Stromal cell of bone marrow (primary cell): ENCODE measurements at regions not wholly inside any gene's neighbourhood (a gene's known extent, or its start where the extent isn't known, plus 50 kb on each side); places are given as distances from the start of the nearest gene placed in this dataset.

Experiments used
- DNase-seq: peaks from one replicate; pipeline ENCODE4 v3.0.0-alpha.2; 2012; ENCODE audit warnings: low read depth

DNA sequence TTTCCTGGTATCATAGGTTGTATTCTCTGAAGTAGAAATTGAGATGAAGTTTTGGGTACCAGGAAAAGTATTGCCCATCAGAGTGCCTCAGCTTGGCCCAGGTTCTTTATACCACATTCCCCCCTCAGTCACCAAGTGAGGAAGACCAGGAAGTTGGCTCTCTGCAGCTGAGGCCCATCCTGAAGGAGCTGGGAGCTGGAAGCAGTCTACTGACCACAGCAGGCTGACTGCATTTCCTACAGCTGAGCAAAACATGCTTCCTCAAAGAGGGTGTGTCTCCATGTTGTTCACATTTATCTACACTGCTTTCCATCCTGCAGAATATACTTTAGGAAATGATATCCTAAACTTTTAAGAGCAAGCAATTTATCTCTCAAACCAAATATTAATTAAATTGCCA, 654.6 kb downstream of the ELAVL2 start:
- no peak for DNase-seq

GRCh38 chr9:23172206-23172605, 653.8 kb downstream of the ELAVL2 start:
- no peak for DNase-seq

GRCh38 chr9:23172979-23173637, 652.9 kb downstream of the ELAVL2 start:
- no peak for DNase-seq

- no peak for DNase-seq
Measured at GRCh38 chr9:23194281-23194680, 631.8 kb downstream of the ELAVL2 start.

- DNase-seq = no peak
Measured at GRCh38 chr9:23215688-23216087, 610.4 kb downstream of the ELAVL2 start.

GRCh38 chr9:23219471-23219870, 606.6 kb downstream of the ELAVL2 start:
- no peak for DNase-seq

DNA sequence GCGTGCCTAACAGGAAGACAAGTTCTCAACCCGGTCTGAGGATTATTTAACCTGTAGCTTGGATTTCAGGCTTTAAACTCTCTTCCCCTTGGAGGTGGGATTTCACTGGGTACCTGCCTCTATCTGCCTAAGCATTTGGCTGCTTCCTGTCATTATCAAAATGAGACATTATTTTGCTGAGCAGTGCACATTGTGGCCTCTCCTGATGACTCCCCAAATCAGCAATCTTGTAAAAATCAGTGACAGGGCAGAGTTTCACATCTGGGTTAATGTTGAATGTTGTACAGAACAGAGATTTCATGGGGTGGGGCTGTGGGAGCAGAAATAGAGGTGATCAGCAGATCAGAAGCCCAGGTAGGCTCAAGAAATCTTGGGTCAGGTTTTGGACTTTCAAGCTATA, 605.9 kb downstream of the ELAVL2 start:
- DNase-seq = no peak

GRCh38 chr9:23220957-23221356, 605.1 kb downstream of the ELAVL2 start:
- no peak for DNase-seq

- DNase-seq = no peak
Measured at GRCh38 chr9:23229890-23230317, 596.1 kb downstream of the ELAVL2 start.

GRCh38 chr9:23232831-23233230, 593.2 kb downstream of the ELAVL2 start:
- no peak for DNase-seq

- no peak for DNase-seq
Measured at GRCh38 chr9:23243523-23243922, 582.5 kb downstream of the ELAVL2 start.

GRCh38 chr9:23245067-23245466, 581.0 kb downstream of the ELAVL2 start:
- DNase-seq = no peak

DNA sequence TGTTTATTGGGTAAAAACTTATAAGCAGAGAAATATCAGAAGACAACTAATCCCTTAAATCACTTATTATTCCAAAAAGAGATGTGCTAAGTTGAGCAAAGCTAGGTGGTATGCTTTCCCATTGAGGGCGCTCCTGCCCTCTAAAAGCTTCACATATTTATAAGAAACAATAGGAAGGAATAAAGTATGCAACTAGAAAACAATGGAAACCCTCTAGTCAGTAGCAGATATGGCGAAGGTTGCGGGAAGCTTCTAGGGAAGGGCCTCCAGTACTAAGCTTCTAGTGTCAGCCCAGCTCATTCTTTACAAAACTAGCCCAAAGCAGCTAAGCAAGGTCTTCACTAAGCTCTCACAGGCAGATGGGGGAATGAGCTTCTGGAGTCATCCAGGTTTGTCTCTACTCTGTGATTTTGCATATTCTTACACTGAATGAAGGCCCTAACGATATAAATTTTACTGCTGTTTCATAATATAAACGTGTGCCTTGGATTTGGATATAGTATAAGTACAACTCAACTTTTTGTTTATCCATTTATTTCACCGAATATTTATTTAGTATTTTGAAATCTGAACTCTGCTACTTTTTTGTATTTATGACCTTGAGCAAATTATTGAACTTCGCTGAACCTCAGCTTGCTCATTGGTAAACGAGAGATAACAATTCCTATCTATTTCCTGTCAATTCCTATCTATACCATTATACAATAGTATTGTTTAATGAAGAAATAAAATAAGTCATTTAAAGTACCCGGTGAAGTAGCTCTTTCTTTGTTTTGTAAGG, 571.4 kb downstream of the ELAVL2 start:
- DNase-seq = no peak

DNA sequence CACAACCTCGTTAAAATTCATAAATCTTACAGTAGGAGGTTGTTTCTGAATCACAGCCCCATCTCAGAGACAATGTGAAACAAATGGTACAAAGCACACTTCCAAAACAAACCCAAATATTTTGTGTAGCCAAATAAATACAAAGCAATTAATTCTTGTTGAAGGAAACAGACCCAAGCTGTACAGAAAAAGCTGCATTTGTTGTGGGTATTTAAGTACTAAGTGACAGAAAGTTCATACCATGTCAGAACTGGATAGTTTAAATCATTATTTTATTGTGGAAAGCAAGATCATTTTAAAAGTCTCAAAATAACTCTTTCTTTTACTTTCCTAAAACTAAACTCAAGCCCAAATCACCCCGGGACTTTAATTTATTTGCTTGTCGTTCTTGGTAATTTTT, 570.7 kb downstream of the ELAVL2 start:
- DNase-seq = no peak

DNA sequence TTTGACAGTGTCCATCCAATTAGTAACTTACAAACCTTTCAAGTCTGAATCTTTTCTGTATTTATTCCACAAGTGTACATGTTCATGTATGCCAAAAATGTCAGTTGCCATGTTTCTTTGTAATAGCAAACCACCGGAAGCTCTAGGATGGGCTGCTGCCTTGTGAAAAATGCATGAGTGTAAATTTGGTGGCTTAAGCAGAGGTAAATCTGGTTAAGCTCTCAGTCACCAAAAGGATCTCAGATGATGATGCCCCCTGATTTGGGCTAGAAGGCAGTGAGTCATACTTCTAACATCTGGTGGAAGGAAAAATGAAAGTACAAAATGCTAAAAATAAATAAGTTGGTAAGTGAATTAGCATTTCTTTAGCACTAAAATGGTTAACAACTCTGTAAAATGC, 567.5 kb downstream of the ELAVL2 start:
- DNase-seq = no peak

- no peak for DNase-seq
Measured at GRCh38 chr9:23278561-23278960, 547.5 kb downstream of the ELAVL2 start.

GRCh38 chr9:23287390-23287789, 538.6 kb downstream of the ELAVL2 start:
- no peak for DNase-seq

DNA sequence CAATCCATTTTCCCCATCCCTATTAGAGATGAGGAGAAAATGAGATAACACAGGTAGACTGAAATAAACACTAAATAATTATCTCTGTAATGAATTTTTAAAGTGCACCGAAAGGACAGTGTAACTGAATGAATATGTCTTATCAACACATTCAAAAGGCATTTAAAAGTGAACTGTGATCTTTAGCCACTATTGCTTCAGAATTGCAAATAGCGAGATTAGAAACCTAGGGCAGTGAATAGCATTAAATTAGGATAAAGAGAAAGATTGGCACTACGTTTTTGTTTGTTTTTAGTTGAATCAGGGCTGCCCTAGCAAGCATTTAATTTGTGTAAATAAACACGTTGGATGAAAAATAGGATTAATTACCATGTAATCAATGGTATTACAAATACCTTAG, 537.5 kb downstream of the ELAVL2 start:
- no peak for DNase-seq

DNA sequence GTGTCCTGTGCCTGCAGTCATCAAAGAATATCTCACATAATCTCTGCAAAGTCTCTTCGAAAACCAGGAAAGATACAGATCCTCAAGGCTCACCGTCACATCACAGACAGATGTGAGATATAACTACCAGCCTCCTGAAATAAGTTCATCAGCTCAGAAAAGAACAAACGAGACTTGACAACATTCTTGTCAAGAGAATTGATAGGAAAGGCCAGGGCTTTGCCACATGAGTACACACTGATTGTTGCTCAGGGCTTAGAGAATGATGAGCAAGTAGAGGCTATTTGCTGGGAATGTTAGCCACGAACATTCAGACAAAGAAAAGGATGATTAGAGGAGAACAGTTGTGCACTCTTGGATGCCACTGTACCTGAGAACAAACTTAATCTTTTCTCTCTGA, 535.1 kb downstream of the ELAVL2 start:
- no peak for DNase-seq

DNA sequence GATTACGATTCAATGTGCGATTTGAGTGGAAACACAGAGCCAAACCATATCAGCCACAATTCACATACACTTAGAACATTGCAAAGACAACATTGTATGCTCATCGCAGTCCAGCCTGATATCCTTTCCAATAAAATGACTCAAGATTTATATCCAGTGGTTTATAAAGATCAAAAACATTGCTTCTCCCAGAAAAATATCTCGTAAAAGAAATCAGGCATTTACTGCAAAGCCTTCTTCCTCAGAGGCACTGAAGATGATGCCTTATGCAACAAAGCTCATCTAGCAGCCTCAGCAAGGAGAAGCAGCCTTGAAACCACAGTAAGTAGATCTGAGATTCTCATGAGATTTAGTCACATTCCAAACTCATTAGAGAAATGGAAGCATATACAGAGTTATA, 523.8 kb downstream of the ELAVL2 start:
- no peak for DNase-seq

DNA sequence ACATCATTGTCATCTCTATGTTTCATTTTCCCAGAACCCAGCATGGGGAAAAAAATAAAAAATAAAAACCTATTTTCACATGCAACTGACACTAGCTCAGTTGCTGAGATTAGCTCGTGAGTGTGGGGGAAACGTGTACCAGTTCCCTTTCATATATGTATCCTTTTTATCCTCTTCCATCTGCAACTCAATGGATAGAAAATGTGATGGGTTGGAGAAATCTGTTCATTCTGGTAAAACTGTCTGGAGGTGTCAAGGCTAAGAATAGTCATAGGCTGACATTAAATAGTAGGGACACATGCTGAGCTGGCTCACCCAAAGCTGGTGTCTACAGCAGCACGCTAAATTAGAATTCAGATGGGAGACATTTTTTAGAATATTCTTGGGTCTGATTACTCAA, 519.3 kb downstream of the ELAVL2 start:
- DNase-seq = no peak

DNA sequence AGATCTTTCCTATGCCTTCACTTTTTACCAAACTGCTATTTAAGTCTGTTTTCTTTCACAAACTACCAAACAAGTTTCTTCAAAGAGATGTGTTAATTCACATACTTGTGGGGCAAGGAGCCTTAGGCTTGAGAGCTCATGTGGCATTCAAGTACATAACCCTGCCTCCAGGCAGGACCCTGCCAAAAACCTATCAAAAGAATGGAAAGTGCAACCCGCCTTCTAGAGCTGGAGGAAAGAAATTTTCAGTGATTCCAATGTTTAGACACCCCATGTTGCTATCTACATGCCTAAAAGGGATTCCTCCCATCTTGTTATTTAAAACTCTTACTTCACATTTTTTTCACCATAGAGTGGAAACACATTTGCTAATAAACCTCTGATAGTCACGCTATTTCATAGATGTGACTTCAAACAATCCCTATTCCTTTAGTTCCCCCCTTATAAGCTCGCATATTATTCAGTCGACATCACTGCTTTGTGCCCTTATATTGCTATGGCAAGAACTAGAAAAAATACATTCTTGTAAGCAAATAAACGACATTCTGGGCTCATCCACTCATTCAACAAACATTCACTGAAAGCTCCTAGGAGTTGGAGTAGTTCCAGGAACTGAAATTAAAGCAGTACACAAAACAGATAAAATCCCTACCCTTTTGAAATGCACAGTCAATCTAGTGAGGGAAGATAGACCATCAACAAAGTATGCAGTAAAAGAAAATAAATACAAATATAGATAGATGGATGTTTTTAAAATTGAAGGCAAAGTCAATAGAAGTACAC, 518.1 kb downstream of the ELAVL2 start:
- DNase-seq = no peak

DNA sequence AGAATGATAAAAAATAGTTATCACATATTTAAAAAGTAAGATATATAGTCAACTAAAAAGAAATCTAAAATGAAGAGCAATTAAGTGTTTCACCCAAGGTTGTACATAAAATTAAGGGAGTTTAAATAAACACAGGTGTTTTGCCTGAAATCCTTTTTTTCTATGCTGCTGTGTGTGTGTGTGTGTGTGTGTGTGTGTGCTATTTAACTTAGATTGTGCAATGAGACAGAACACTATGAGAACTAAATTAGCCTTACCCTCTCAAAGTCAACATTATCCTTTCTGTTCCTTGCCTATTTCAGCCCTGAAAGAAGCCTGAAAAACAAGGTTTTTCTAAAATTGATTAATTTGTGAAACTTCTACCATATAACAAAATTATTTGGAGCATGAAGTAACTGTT, 516.2 kb downstream of the ELAVL2 start:
- no peak for DNase-seq
